ENCODE measurements at regions not wholly inside any gene's neighbourhood (a gene's known extent, or its start where the extent isn't known, plus 50 kb on each side); places are given as distances from the start of the nearest gene placed in this dataset.

DNA sequence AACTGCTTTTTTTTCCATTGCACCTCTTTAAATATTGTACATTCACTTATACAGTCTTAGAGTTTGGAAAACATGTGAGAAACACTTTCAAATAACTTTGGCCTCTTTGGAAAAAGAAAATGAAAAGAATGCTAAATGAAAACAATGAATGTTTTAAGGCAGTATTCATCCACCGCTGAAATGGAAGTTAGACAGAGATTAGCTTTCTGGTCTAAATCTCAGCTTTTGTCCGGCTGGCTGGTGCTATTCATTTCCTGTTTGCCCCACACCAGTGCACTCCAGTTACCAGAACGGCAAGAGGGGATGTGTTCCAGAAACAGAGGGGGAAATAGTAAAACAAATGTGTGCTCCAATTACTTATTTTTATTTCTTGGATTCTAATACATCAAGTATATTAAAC, 1201.3 kb downstream of the EFNB2 start:
- no peak for DNase-seq (ENCODE audit: low spot score)
- H3K9me3 Mint-ChIP-seq, result no peaks in the 10 kb centered on the region
- no peak overlapping the region for H3K4me3 Mint-ChIP-seq
- H3K36me3 Mint-ChIP-seq, result no peaks in the 10 kb centered on the region
- ATAC-seq, result no peak
- peaks cover 0 to 2% of the 10 kb centered on the region in 2 donors for H3K27me3 Mint-ChIP-seq
- H3K4me1 Mint-ChIP-seq (ENCODE audit: low read depth in 2 of 2), result peaks cover 0 to 10% of the 10 kb centered on the region in 2 donors
- H3K27ac Mint-ChIP-seq, result no peak overlapping the region

DNA sequence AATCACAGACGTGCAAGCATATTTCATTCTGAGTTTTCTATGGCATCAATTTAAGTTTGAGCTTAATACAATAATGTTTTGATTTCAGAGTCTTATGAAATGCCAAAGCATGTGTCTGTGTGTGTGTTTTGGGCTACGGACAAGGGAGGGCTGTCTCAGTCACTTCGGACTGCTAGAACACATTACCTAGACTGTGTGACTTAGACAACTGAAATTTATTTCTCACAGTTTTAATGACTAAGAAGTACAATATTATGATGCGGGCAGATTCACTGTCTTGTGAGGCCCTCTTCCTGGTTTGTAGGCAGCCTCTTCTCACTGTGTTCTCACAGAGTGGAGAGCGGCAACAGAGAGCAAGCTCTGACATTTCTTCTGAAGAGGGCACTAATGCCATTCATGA, 1202.0 kb downstream of the EFNB2 start:
- no peak for ATAC-seq
- H3K4me3 Mint-ChIP-seq, result no peak overlapping the region

GRCh38 chr13:105329359-105329758, 1206.1 kb downstream of the EFNB2 start:
- Mint-ChIP-seq H3K4me1 (ENCODE audit: low read depth in 2 of 2) (peaks cover 6 to 29% of the 10 kb centered on the region in 2 donors), H3K27me3 (peaks cover 0 to 2% of the 10 kb centered on the region in 2 donors), H3K4me3 (no peak overlapping the region), H3K9me3 (no peaks in the 10 kb centered on the region), H3K27ac (no peak overlapping the region), H3K36me3 (no peaks in the 10 kb centered on the region)
- DNase-seq (ENCODE audit: low spot score), result no peak
- ATAC-seq, result no peak

More for the DNA sequence above, 1202.0 kb downstream of the EFNB2 start:
- H3K9me3 Mint-ChIP-seq, result no peaks in the 10 kb centered on the region
- no peak for DNase-seq (ENCODE audit: low spot score)
- H3K27ac Mint-ChIP-seq, result no peak overlapping the region
- peaks cover 0 to 2% of the 10 kb centered on the region in 2 donors for H3K27me3 Mint-ChIP-seq
- H3K36me3 Mint-ChIP-seq, result no peaks in the 10 kb centered on the region
- peaks cover 0 to 15% of the 10 kb centered on the region in 2 donors for H3K4me1 Mint-ChIP-seq (ENCODE audit: low read depth in 2 of 2)

- no peak for ATAC-seq
- no peak overlapping the region for H3K27ac Mint-ChIP-seq
- no peaks in the 10 kb centered on the region for H3K36me3 Mint-ChIP-seq
- peaks cover 6 to 29% of the 10 kb centered on the region in 2 donors for H3K4me1 Mint-ChIP-seq (ENCODE audit: low read depth in 2 of 2)
- no peaks in the 10 kb centered on the region for H3K27me3 Mint-ChIP-seq
- H3K4me3 Mint-ChIP-seq, result peak overlapping the region; percentile 32
- DNase-seq (ENCODE audit: low spot score), result no peak
- no peaks in the 10 kb centered on the region for H3K9me3 Mint-ChIP-seq
These were observed 1207.2 kb downstream of the EFNB2 start for GRCh38 chr13:105328212-105328611.

GRCh38 chr13:105327581-105328126, 1207.8 kb downstream of the EFNB2 start:
- ATAC-seq (no peak), DNase-seq (ENCODE audit: low spot score) (no peak)
- H3K36me3 Mint-ChIP-seq, result no peaks in the 10 kb centered on the region
- H3K27ac Mint-ChIP-seq, result no peak overlapping the region
- no peaks in the 10 kb centered on the region for H3K27me3 Mint-ChIP-seq
- H3K9me3 Mint-ChIP-seq, result no peaks in the 10 kb centered on the region
- H3K4me3 Mint-ChIP-seq, result peak overlapping the region; percentile 32
- peaks cover 6 to 29% of the 10 kb centered on the region in 2 donors for H3K4me1 Mint-ChIP-seq (ENCODE audit: low read depth in 2 of 2)

DNA sequence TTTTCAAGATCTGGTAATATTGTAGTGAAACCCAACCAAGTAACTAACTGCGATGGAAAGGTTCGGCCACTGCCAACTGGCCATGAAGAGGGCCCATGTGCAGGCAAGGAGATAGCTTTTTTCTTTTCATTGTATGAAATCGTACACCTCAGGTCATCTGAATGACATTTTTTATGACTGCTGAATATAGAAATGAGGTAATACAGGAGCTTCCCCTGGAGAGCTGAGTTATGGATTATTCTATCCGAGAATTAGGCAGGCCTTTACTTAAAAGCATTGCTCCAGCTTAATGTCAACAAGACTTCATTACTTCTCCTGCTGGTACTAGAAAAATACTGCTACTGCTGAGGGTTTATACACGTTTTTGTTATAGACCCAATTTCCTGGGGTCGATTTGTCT, 1215.6 kb downstream of the EFNB2 start:
- Mint-ChIP-seq H3K4me1 (ENCODE audit: low read depth in 2 of 2) (no peaks in the 10 kb centered on the region), H3K4me3 (no peak overlapping the region), H3K27me3 (no peaks in the 10 kb centered on the region), H3K27ac (no peak overlapping the region), H3K9me3 (no peaks in the 10 kb centered on the region), H3K36me3 (no peaks in the 10 kb centered on the region)
- no peak for ATAC-seq
- no peak for DNase-seq (ENCODE audit: low spot score)

GRCh38 chr13:105316731-105317130, 1218.7 kb downstream of the EFNB2 start:
- no peak overlapping the region for H3K27ac Mint-ChIP-seq
- DNase-seq (ENCODE audit: low spot score) (no peak), ATAC-seq (no peak)
- H3K9me3 Mint-ChIP-seq, result no peaks in the 10 kb centered on the region
- H3K36me3 Mint-ChIP-seq, result no peaks in the 10 kb centered on the region
- no peak overlapping the region for H3K4me3 Mint-ChIP-seq
- H3K27me3 Mint-ChIP-seq, result no peaks in the 10 kb centered on the region
- H3K4me1 Mint-ChIP-seq (ENCODE audit: low read depth in 2 of 2), result no peaks in the 10 kb centered on the region

DNA sequence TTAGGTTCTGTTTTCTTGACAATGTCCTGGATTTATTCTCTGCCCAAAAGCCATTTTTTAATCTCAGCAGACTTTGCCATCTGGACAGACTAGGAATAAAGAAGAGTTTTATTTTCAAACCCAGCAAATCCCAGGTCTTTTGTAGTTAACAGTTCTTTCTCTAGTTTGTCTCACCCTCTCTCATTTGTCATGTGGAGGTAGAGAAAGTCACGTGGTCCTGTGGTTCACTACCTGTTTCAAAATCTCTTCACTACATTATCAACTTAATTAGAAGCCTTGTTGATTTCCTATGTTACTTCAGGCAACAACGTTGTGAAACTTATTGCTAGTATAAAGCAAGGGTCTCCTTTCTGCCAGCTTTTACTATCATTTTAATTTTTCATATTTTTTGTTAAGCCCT, 1222.6 kb downstream of the EFNB2 start:
- no peaks in the 10 kb centered on the region for H3K4me1 Mint-ChIP-seq (ENCODE audit: low read depth in 2 of 2)
- H3K27me3 Mint-ChIP-seq, result no peaks in the 10 kb centered on the region
- no peak overlapping the region for H3K4me3 Mint-ChIP-seq
- H3K27ac Mint-ChIP-seq, result no peak overlapping the region
- H3K36me3 Mint-ChIP-seq, result no peaks in the 10 kb centered on the region
- DNase-seq (ENCODE audit: low spot score), result no peak
- no peaks in the 10 kb centered on the region for H3K9me3 Mint-ChIP-seq
- no peak for ATAC-seq

- Mint-ChIP-seq H3K9me3 (no peaks in the 10 kb centered on the region), H3K27ac (no peak overlapping the region), H3K27me3 (no peaks in the 10 kb centered on the region), H3K4me3 (no peak overlapping the region), H3K36me3 (no peaks in the 10 kb centered on the region), H3K4me1 (ENCODE audit: low read depth in 2 of 2) (no peaks in the 10 kb centered on the region)
- DNase-seq (ENCODE audit: low spot score) (no peak), ATAC-seq (no peak)
These were observed 1224.4 kb downstream of the EFNB2 start for GRCh38 chr13:105311094-105311493.

DNA sequence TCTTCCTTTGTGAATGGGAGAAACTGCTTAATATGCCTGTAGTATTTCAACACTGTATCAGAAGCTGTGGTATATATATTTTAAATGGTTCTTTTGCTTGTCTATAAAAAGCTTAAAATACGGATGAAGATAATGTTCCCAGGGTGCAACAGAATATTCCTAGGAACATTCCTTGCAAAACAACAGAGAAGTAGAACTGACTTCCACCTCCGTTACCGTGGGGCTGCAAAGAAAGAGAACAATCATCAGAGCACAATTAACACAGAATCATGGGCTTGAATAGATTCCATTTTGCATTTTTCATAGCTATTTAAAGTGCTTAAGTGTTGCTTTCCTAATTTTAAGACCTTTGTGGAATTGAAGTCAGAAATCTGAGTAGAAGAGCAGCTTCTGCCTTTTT, 1227.7 kb downstream of the EFNB2 start:
- no peaks in the 10 kb centered on the region for H3K9me3 Mint-ChIP-seq
- no peaks in the 10 kb centered on the region for H3K36me3 Mint-ChIP-seq
- H3K27me3 Mint-ChIP-seq, result no peaks in the 10 kb centered on the region
- ATAC-seq, result no peak
- no peak for DNase-seq (ENCODE audit: low spot score)
- no peaks in the 10 kb centered on the region for H3K4me1 Mint-ChIP-seq (ENCODE audit: low read depth in 2 of 2)
- no peak overlapping the region for H3K4me3 Mint-ChIP-seq
- no peak overlapping the region for H3K27ac Mint-ChIP-seq

DNA sequence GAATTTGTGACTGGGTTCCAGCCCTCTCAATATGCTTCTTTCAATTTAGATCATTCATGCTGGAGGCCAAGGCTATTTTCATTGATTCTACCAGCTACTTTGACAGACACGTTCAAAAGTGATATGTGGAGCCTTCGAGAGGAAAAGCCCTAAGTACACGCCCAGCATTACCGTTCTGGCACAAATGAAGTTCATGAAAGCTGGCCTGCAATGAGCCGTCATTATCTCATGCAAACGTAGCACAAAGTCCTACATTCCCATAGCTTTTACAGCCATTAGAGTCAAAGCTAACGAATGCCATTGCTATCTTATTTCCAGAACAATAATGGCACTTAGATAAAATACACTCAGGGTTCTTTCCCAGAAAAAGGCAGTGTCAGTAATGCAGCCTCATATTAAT, 1237.6 kb downstream of the EFNB2 start:
- no peak overlapping the region for H3K4me3 Mint-ChIP-seq
- H3K4me1 Mint-ChIP-seq (ENCODE audit: low read depth in 2 of 2), result no peaks in the 10 kb centered on the region
- H3K36me3 Mint-ChIP-seq, result no peaks in the 10 kb centered on the region
- no peak overlapping the region for H3K27ac Mint-ChIP-seq
- H3K9me3 Mint-ChIP-seq, result no peaks in the 10 kb centered on the region
- no peak for DNase-seq (ENCODE audit: low spot score)
- no peaks in the 10 kb centered on the region for H3K27me3 Mint-ChIP-seq
- ATAC-seq, result no peak

DNA sequence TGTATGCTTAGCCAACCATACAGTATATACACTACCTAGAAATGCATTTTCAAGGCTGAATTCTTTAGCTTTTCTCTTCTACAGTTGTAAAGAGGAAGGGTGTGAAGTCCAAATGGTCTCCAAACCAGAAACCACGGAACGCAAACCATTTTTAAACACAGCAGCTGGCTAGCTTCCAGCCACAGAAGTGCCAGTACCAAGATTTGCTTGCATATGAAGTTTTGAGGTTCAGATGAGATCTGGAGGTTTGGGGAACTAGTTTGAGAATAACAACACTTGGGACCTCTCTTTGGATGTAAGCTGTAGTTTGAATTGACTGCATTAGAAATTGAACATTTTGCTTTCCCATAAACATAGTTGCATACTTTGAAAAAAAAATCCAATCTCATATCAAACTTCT, 1243.5 kb downstream of the EFNB2 start:
- no peak overlapping the region for H3K27ac Mint-ChIP-seq
- no peaks in the 10 kb centered on the region for H3K27me3 Mint-ChIP-seq
- DNase-seq (ENCODE audit: low spot score) (no peak), ATAC-seq (no peak)
- no peaks in the 10 kb centered on the region for H3K9me3 Mint-ChIP-seq
- H3K4me1 Mint-ChIP-seq (ENCODE audit: low read depth in 2 of 2), result no peaks in the 10 kb centered on the region
- H3K36me3 Mint-ChIP-seq, result no peaks in the 10 kb centered on the region
- no peak overlapping the region for H3K4me3 Mint-ChIP-seq

DNA sequence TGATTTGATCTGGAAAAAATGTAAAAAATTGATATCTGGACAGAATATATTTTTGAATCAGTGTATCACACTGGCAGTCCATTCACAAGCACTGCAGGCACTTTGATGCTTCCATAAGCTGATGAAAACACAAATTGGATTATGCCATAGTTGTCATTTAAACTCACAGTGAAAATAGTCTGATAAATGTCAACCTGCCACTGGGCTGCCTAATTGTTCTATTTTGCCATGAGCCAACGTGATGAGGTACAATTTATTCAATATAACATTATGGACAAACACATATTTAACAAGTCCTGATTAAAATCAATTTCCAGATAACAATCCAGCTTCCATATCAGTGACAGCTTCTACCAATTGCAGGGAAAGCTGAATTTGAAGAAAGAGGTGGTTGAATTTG, 1244.9 kb downstream of the EFNB2 start:
- no peaks in the 10 kb centered on the region for H3K9me3 Mint-ChIP-seq
- no peak overlapping the region for H3K4me3 Mint-ChIP-seq
- H3K36me3 Mint-ChIP-seq, result no peaks in the 10 kb centered on the region
- no peaks in the 10 kb centered on the region for H3K4me1 Mint-ChIP-seq (ENCODE audit: low read depth in 2 of 2)
- H3K27ac Mint-ChIP-seq, result no peak overlapping the region
- DNase-seq (ENCODE audit: low spot score), result no peak
- H3K27me3 Mint-ChIP-seq, result no peaks in the 10 kb centered on the region
- no peak for ATAC-seq

GRCh38 chr13:105285526-105285925, 1249.9 kb downstream of the EFNB2 start:
- ATAC-seq, result no peak
- no peak for DNase-seq (ENCODE audit: low spot score)
- no peak overlapping the region for H3K4me3 Mint-ChIP-seq
- H3K9me3 Mint-ChIP-seq, result no peaks in the 10 kb centered on the region
- no peaks in the 10 kb centered on the region for H3K27me3 Mint-ChIP-seq
- H3K4me1 Mint-ChIP-seq (ENCODE audit: low read depth in 2 of 2), result no peaks in the 10 kb centered on the region
- no peaks in the 10 kb centered on the region for H3K36me3 Mint-ChIP-seq
- no peak overlapping the region for H3K27ac Mint-ChIP-seq
